ENCODE measurements at regions not wholly inside any gene's neighbourhood (a gene's known extent, or its start where the extent isn't known, plus 50 kb on each side); places are given as distances from the start of the nearest gene placed in this dataset.

GRCh38 chr15:91625506-91625905 lies 228.0 kb upstream of the SLCO3A1 start:
- FAIRE-seq (no peak), DNase-seq (ENCODE audit: low read depth, low spot score) (no peak)
- TF ChIP-seq CTCF (optimal IDR thresholded peaks at IDR 0.05 in 1 of 3, IDR thresholded peaks at IDR 0.05 in 1 of 3, conservative IDR thresholded peaks at IDR 0.05 in 1 of 3; ENCODE audit: extremely low read depth in 1 of 3, insufficient read depth in 2 of 3, low read length in 3 of 3): no peak
- no peak for TF ChIP-seq EZH2 (IDR thresholded peaks at IDR 0.05; ENCODE audit: low read length)
- Histone ChIP-seq H3K4me3 (ENCODE audit: control insufficient read depth in 2 of 3, extremely low read depth in 1 of 3, insufficient read depth in 2 of 3, low read depth in 1 of 3, low read length in 3 of 3) (no peak overlapping the region), H3K27me3 (ENCODE audit: control insufficient read depth, extremely low read depth, insufficient read depth, low read length) (peaks cover 4% of the 10 kb centered on the region), H3K9me3 (ENCODE audit: control insufficient read depth, low read depth, low read length) (no peaks in the 10 kb centered on the region), H3K9me1 (ENCODE audit: control insufficient read depth, extremely low read depth, insufficient read depth, low read length) (no peaks in the 10 kb centered on the region), H4K20me1 (ENCODE audit: control insufficient read depth, extremely low read depth, insufficient read depth, low read length) (no peaks in the 10 kb centered on the region), H3K9ac (ENCODE audit: control insufficient read depth, extremely low read depth, insufficient read depth, low read length) (no peak overlapping the region), H3K27ac (ENCODE audit: control insufficient read depth, insufficient read depth, low read length) (no peak overlapping the region), H3K36me3 (ENCODE audit: control insufficient read depth in 2 of 2, extremely low read depth in 1 of 2, insufficient read depth in 2 of 2, low read length in 2 of 2) (no peaks in the 10 kb centered on the region), H3K4me1 (ENCODE audit: control insufficient read depth, extremely low read depth, insufficient read depth, low read length) (no peaks in the 10 kb centered on the region), H3K4me2 (ENCODE audit: control insufficient read depth, extremely low read depth, insufficient read depth, low read depth, low read length) (no peak overlapping the region), H2AFZ (ENCODE audit: control insufficient read depth, low read length) (no peak overlapping the region), H3K79me2 (ENCODE audit: control insufficient read depth, insufficient read depth, low read length) (no peaks in the 10 kb centered on the region)
- dilution Hi-C loops (cut with MboI; ENCODE audit: extremely low pct_ligation_motif_present, low sequenced_read_pairs): no loop called here

GRCh38 chr15:91627473-91628278 lies 225.8 kb upstream of the SLCO3A1 start:
- Histone ChIP-seq H3K27ac (ENCODE audit: control insufficient read depth, insufficient read depth, low read length) (no peak overlapping the region), H2AFZ (ENCODE audit: control insufficient read depth, low read length) (no peak overlapping the region), H4K20me1 (ENCODE audit: control insufficient read depth, extremely low read depth, insufficient read depth, low read length) (no peaks in the 10 kb centered on the region), H3K9me1 (ENCODE audit: control insufficient read depth, extremely low read depth, insufficient read depth, low read length) (no peaks in the 10 kb centered on the region), H3K36me3 (ENCODE audit: control insufficient read depth in 2 of 2, extremely low read depth in 1 of 2, insufficient read depth in 2 of 2, low read length in 2 of 2) (no peaks in the 10 kb centered on the region), H3K27me3 (ENCODE audit: control insufficient read depth, extremely low read depth, insufficient read depth, low read length) (no peaks in the 10 kb centered on the region), H3K9ac (ENCODE audit: control insufficient read depth, extremely low read depth, insufficient read depth, low read length) (no peak overlapping the region), H3K4me1 (ENCODE audit: control insufficient read depth, extremely low read depth, insufficient read depth, low read length) (no peaks in the 10 kb centered on the region), H3K9me3 (ENCODE audit: control insufficient read depth, low read depth, low read length) (no peaks in the 10 kb centered on the region), H3K79me2 (ENCODE audit: control insufficient read depth, insufficient read depth, low read length) (no peaks in the 10 kb centered on the region), H3K4me2 (ENCODE audit: control insufficient read depth, extremely low read depth, insufficient read depth, low read depth, low read length) (no peak overlapping the region), H3K4me3 (ENCODE audit: control insufficient read depth in 2 of 3, extremely low read depth in 1 of 3, insufficient read depth in 2 of 3, low read depth in 1 of 3, low read length in 3 of 3) (no peak overlapping the region)
- dilution Hi-C loops (cut with MboI; ENCODE audit: extremely low pct_ligation_motif_present, low sequenced_read_pairs): no loop called here
- TF ChIP-seq EZH2 (IDR thresholded peaks at IDR 0.05; ENCODE audit: low read length) (no peak), CTCF (optimal IDR thresholded peaks at IDR 0.05 in 1 of 3, IDR thresholded peaks at IDR 0.05 in 1 of 3, conservative IDR thresholded peaks at IDR 0.05 in 1 of 3; ENCODE audit: extremely low read depth in 1 of 3, insufficient read depth in 2 of 3, low read length in 3 of 3) (no peak)
- no peak for FAIRE-seq
- no peak for DNase-seq (ENCODE audit: low read depth, low spot score)

Data from keratinocyte (primary cell).